IMR-90 (cell line): ENCODE measurements at regions not wholly inside any gene's neighbourhood (a gene's known extent, or its start where the extent isn't known, plus 50 kb on each side); places are given as distances from the start of the nearest gene placed in this dataset.

Experiments used
- ATAC-seq: fragments of 200-7000 bp; cut with Tn5 transposase; 2 replicates; pipeline ENCODE4 v1.9.1; 2020; ENCODE audit warnings: low read depth, mild to moderate bottlenecking, moderate library complexity
- BruUV-seq: library from RNA; stranded (reverse); fragments of 400-500 nt; replicated peaks from 2 replicates; lab custom pipeline; 2021; lab: Mats Ljungman, UMichigan
- CTCF ChIA-PET: fragments of 300-600 bp; formaldehyde crosslinking; extraction: SDS; loops from one replicate; lab custom pipeline; 2021; ENCODE audit warnings: antibody characterized with exemption; lab: Yijun Ruan, JAX
- POLR2A ChIA-PET: fragments of 300-600 bp; sonication (Branson Sonifier 250); formaldehyde crosslinking; loops from one replicate; lab custom pipeline; 2022; ENCODE audit warnings: antibody characterized with exemption; ENCODE audit not compliant: unreplicated experiment; lab: Charles Lee
- DNase-seq: peaks from one replicate; pipeline ENCODE4 v3.0.0; 2013
- H2AFZ ChIP-seq: replicated peaks from 2 replicates; pipeline ENCODE3; 2013; ENCODE audit warnings: low read length, mild to moderate bottlenecking; ENCODE audit not compliant: poor library complexity
- H2AK5ac ChIP-seq: 2 replicates; pipeline ENCODE4 v1.6.1; 2013; ENCODE audit warnings: low read depth, low read length, inconsistent platforms
- H2AK9ac ChIP-seq: replicated peaks from 2 replicates; pipeline ENCODE3; 2013; ENCODE audit warnings: mild to moderate bottlenecking, low read depth, low read length, moderate library complexity; ENCODE audit not compliant: poor library complexity
- H2BK120ac ChIP-seq: 2 replicates; pipeline ENCODE4 v1.6.1; 2013; ENCODE audit warnings: low read depth, low read length, inconsistent platforms
- H2BK15ac ChIP-seq: 3 replicates; pipeline ENCODE4 v1.6.1; 2013; ENCODE audit warnings: low read depth, low read length, inconsistent platforms
- H2BK20ac ChIP-seq: 2 replicates; pipeline ENCODE4 v1.6.1; 2013; ENCODE audit warnings: low read depth, mild to moderate bottlenecking, inconsistent platforms, low read length, moderate library complexity
- H2BK5ac ChIP-seq: 2 replicates; pipeline ENCODE4 v1.6.1; 2013; ENCODE audit warnings: mild to moderate bottlenecking, low read depth, low read length, inconsistent platforms; ENCODE audit not compliant: poor library complexity, severe bottlenecking
- H3K14ac ChIP-seq: replicated peaks from 2 replicates; pipeline ENCODE4 v1.6.1; 2013; ENCODE audit warnings: low read depth, low read length, inconsistent platforms
- H3K18ac ChIP-seq: 2 replicates; pipeline ENCODE4 v1.6.1; 2013; ENCODE audit warnings: low read depth, low read length, control low read depth
- H3K23ac ChIP-seq: 2 replicates; pipeline ENCODE4 v1.6.1; 2013; ENCODE audit warnings: low read depth, low read length, inconsistent platforms
- H3K27ac ChIP-seq: 2 replicates; pipeline ENCODE4 v1.5.1; 2013; ENCODE audit warnings: mild to moderate bottlenecking, control low read depth, low read length; ENCODE audit not compliant: insufficient read depth
- H3K27me3 ChIP-seq: 2 replicates; pipeline ENCODE4 v1.6.1; 2013; ENCODE audit warnings: low read length; ENCODE audit not compliant: control insufficient read depth, insufficient read depth
- H3K36me3 ChIP-seq: 2 replicates; pipeline ENCODE4 v1.6.1; 2013; ENCODE audit warnings: low read length, mixed read lengths; ENCODE audit not compliant: control insufficient read depth, insufficient read depth
- H3K4ac ChIP-seq: 2 replicates; pipeline ENCODE4 v1.6.1; 2013; ENCODE audit warnings: low read depth, low read length, inconsistent platforms
- H3K4me1 ChIP-seq: 2 replicates; pipeline ENCODE4 v1.6.1; 2013; ENCODE audit warnings: low read length, mixed read lengths; ENCODE audit not compliant: control insufficient read depth, insufficient read depth
- H3K4me2 ChIP-seq: 2 replicates; pipeline ENCODE4 v1.6.1; 2013; ENCODE audit warnings: low read depth, mild to moderate bottlenecking, control low read depth, low read length, moderate library complexity
- H3K4me3 ChIP-seq: 2 replicates; pipeline ENCODE4 v1.5.1; 2013; ENCODE audit warnings: low read depth, mild to moderate bottlenecking, control low read depth, low read length, moderate library complexity; ENCODE audit not compliant: insufficient read depth
- H3K56ac ChIP-seq: 2 replicates; pipeline ENCODE4 v1.6.1; 2013; ENCODE audit warnings: low read length, inconsistent platforms; ENCODE audit not compliant: insufficient read depth; ENCODE audit errors: extremely low read depth
- H3K79me1 ChIP-seq, 2 experiments: 2 replicates each; pipeline ENCODE4 v1.6.1; 2013; ENCODE audit warnings: low read length in 2 of 2, inconsistent platforms in 1 of 2, low read depth in 1 of 2
- H3K9ac ChIP-seq: 2 replicates; pipeline ENCODE4 v1.6.1; 2013; ENCODE audit warnings: low read depth, low read length, control low read depth
- H3K9me1 ChIP-seq: 2 replicates; pipeline ENCODE4 v1.6.1; 2013; ENCODE audit warnings: low read length, inconsistent platforms; ENCODE audit not compliant: insufficient read depth
- H3K9me3 ChIP-seq: 2 replicates; pipeline ENCODE4 v1.6.1; 2013; ENCODE audit warnings: low read length; ENCODE audit not compliant: control insufficient read depth, insufficient read depth
- H4K20me1 ChIP-seq: 2 replicates; pipeline ENCODE4 v1.6.1; 2013; ENCODE audit warnings: low read length, inconsistent platforms; ENCODE audit not compliant: insufficient read depth
- H4K5ac ChIP-seq: 2 replicates; pipeline ENCODE4 v1.6.1; 2013; ENCODE audit warnings: mild to moderate bottlenecking, low read depth, low read length, control low read depth
- H4K8ac ChIP-seq, 2 experiments: 2 replicates each; pipeline ENCODE4 v1.6.1; 2013; ENCODE audit warnings: low read depth in 2 of 2, low read length in 2 of 2, control low read depth in 1 of 2, inconsistent platforms in 1 of 2
- H4K91ac ChIP-seq: 2 replicates; pipeline ENCODE4 v1.6.1; 2013; ENCODE audit warnings: low read depth, low read length, inconsistent platforms; ENCODE audit not compliant: insufficient read depth
- CHD1 ChIP-seq: IDR thresholded peaks from 2 replicates; pipeline ENCODE4 v1.6.1; 2012; ENCODE audit warnings: low read depth, low read length, improper control_type of control experiment
- CTCF ChIP-seq: conservative IDR thresholded peaks from 2 replicates; pipeline ENCODE4 v1.5.1; 2012; ENCODE audit warnings: mild to moderate bottlenecking, low read depth, low read length, improper control_type of control experiment
- FOS ChIP-seq: fragments of 150-350 bp; IDR thresholded peaks from 2 replicates; pipeline ENCODE4 v1.6.1; 2016; ENCODE audit warnings: low read depth, low read length
- MAZ ChIP-seq: IDR thresholded peaks from 2 replicates; pipeline ENCODE4 v1.6.1; 2012; ENCODE audit warnings: low read depth, mild to moderate bottlenecking, low read length, improper control_type of control experiment, moderate library complexity, borderline replicate concordance
- MXI1 ChIP-seq: IDR thresholded peaks from 2 replicates; pipeline ENCODE4 v1.6.1; 2012; ENCODE audit warnings: low read depth, mild to moderate bottlenecking, low read length, moderate library complexity, borderline replicate concordance
- NFE2L2 ChIP-seq: fragments of 150-350 bp; IDR thresholded peaks from 2 replicates; pipeline ENCODE4 v1.6.1; 2016; ENCODE audit warnings: low read depth, mild to moderate bottlenecking, low read length
- POLR2A ChIP-seq: IDR thresholded peaks from 2 replicates; pipeline ENCODE4 v1.6.1; 2012; ENCODE audit warnings: mild to moderate bottlenecking, low read depth, low read length
- USF2 ChIP-seq: fragments of 150-350 bp; IDR thresholded peaks from 2 replicates; pipeline ENCODE4 v1.6.1; 2017; ENCODE audit warnings: mild to moderate bottlenecking, antibody characterized with exemption, low read length, low read depth
- WGBS, 2 experiments: methylation state at CpG; one replicate each; pipeline versions ENCODE4 v1.1.5 to v1.1.7; 2013; ENCODE audit warnings: missing lambda C conversion rate in 2 of 2; ENCODE audit not compliant: insufficient read length in 1 of 2; ENCODE audit errors: extremely low coverage in 2 of 2; 5-methylcytosine and 5-hydroxymethylcytosine counted together
- dilution Hi-C: fragments of 300-500 bp; cut with HindIII; formaldehyde crosslinking; loops from one replicate; pipeline ENCODE4 v1.14.3; 2018; ENCODE audit warnings: low sequenced_read_pairs; ENCODE audit not compliant: unreplicated experiment
- in situ Hi-C: fragments of 300-500 bp; cut with MboI; formaldehyde crosslinking; loops from 3 replicates; pipeline ENCODE4 v1.14.3; 2019; ENCODE audit warnings: low sequenced_read_pairs, inconsistent platforms, mixed read lengths
- intact Hi-C: fragments of 100-400 bp; cut with micrococcal nuclease; formaldehyde crosslinking; loops from 2 replicates; pipeline ENCODE4 v1.10.0; 2022

- H3K27ac ChIP-seq, result no peak overlapping the region
- H3K27me3 ChIP-seq, result no peaks in the 10 kb centered on the region
- H3K4me1 ChIP-seq, result no peaks in the 10 kb centered on the region
- no peak overlapping the region for H2AK9ac ChIP-seq
- in situ Hi-C loops (no loop called here), dilution Hi-C loops (no loop called here), intact Hi-C loops (no loop called here)
- no peak overlapping the region for H4K5ac ChIP-seq
- no peak for DNase-seq
- ATAC-seq, result no peak
- ChIA-PET CTCF (no interaction called here), POLR2A (no interaction called here)
- no peak overlapping the region for H2BK15ac ChIP-seq
- no TSS peak for BruUV-seq
- H3K14ac ChIP-seq, result no peak overlapping the region
- H3K18ac ChIP-seq, result no peak overlapping the region
- H2BK120ac ChIP-seq, result no peak overlapping the region
- no peak overlapping the region for H2BK5ac ChIP-seq
- no peak overlapping the region for H2AFZ ChIP-seq
- no peaks in the 10 kb centered on the region for H3K36me3 ChIP-seq
- H2BK20ac ChIP-seq, result no peak overlapping the region
- H4K8ac ChIP-seq, result no peak overlapping the region
- H3K4me3 ChIP-seq, result no peak overlapping the region
- no CpG with 5 or more reads among the region's 4 CpGs for WGBS, 2 experiments
- no peak overlapping the region for H2AK5ac ChIP-seq
- H3K4me2 ChIP-seq, result no peak overlapping the region
- no peak overlapping the region for H4K91ac ChIP-seq
- H3K23ac ChIP-seq, result no peak overlapping the region
- no peak overlapping the region for H3K56ac ChIP-seq
- TF ChIP-seq FOS (no peak), USF2 (no peak), CHD1 (no peak), MXI1 (no peak), NFE2L2 (no peak), CTCF (no peak), MAZ (no peak), POLR2A (no peak)
- H3K9me1 ChIP-seq, result no peaks in the 10 kb centered on the region
- no peak overlapping the region for H3K4ac ChIP-seq
- no peaks in the 10 kb centered on the region for H3K79me1 ChIP-seq
- peaks cover 5% of the 10 kb centered on the region; the same call in 1 of the 2 replicates for H3K9me3 ChIP-seq
- H4K20me1 ChIP-seq, result no peaks in the 10 kb centered on the region
- H3K9ac ChIP-seq, result no peak overlapping the region
Observed at GRCh38 chr4:167652267-167652666, 418.0 kb upstream of the SPOCK3 start.
